ENCODE measurements at regions not wholly inside any gene's neighbourhood (a gene's known extent, or its start where the extent isn't known, plus 50 kb on each side); places are given as distances from the start of the nearest gene placed in this dataset.

DNA sequence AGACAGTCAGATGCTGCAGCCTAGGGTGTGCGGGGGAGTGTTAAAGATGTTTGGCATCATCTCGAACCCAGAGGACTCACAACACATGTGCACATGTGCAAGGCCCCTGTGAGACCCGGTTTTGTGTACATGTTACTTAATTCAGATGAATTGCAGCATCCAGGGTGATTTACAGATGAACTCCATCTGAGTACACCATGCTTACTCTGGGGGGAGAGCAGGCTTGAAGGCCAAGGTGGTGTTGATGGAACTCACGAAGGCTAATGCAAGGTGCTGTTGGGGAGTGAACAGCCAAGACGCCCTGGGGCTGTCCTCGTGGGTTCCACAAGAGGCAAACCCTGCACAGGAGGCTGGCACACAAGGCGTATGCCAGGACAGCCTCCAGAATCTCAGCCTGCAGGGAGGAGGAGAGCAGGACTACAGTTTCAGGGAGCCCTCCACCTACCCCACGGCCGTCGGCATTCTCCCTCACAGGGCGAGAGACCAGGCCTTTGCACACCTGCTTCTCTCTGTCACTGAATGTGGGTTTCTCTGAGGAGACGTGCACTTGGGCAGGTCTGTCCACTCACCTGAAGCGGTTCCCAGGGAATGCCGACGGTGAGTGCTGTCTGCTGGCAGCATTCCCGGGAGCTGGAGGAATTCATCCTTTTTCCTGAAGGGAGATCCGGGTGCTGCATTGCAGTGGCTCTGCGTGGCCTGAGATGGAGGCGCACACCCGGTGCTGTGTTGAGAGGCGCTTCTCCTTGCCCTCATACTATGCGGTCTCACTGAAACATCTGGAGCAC lies 178.5 kb upstream of the RNF32 start:
- TF ChIP-seq YY1 (IDR thresholded peaks at IDR 0.05) = no peak
- no peak for TF ChIP-seq RAD21 (IDR thresholded peaks at IDR 0.05)
- TF ChIP-seq SP1 (IDR thresholded peaks at IDR 0.05) = no peak
- TF ChIP-seq, protein P1, sequence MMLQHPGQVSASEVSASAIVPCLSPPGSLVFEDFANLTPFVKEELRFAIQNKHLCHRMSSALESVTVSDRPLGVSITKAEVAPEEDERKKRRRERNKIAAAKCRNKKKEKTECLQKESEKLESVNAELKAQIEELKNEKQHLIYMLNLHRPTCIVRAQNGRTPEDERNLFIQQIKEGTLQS (IDR thresholded peaks at IDR 0.05) = no peak
- TF ChIP-seq, protein P2, sequence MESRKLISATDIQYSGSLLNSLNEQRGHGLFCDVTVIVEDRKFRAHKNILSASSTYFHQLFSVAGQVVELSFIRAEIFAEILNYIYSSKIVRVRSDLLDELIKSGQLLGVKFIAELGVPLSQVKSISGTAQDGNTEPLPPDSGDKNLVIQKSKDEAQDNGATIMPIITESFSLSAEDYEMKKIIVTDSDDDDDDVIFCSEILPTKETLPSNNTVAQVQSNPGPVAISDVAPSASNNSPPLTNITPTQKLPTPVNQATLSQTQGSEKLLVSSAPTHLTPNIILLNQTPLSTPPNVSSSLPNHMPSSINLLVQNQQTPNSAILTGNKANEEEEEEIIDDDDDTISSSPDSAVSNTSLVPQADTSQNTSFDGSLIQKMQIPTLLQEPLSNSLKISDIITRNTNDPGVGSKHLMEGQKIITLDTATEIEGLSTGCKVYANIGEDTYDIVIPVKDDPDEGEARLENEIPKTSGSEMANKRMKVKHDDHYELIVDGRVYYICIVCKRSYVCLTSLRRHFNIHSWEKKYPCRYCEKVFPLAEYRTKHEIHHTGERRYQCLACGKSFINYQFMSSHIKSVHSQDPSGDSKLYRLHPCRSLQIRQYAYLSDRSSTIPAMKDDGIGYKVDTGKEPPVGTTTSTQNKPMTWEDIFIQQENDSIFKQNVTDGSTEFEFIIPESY (IDR thresholded peaks at IDR 0.05) = no peak
- TF ChIP-seq, protein P3, sequence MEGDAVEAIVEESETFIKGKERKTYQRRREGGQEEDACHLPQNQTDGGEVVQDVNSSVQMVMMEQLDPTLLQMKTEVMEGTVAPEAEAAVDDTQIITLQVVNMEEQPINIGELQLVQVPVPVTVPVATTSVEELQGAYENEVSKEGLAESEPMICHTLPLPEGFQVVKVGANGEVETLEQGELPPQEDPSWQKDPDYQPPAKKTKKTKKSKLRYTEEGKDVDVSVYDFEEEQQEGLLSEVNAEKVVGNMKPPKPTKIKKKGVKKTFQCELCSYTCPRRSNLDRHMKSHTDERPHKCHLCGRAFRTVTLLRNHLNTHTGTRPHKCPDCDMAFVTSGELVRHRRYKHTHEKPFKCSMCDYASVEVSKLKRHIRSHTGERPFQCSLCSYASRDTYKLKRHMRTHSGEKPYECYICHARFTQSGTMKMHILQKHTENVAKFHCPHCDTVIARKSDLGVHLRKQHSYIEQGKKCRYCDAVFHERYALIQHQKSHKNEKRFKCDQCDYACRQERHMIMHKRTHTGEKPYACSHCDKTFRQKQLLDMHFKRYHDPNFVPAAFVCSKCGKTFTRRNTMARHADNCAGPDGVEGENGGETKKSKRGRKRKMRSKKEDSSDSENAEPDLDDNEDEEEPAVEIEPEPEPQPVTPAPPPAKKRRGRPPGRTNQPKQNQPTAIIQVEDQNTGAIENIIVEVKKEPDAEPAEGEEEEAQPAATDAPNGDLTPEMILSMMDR (IDR thresholded peaks at IDR 0.05; ENCODE audit: low read depth, low read length, missing input control) = no peak
- TF ChIP-seq, protein P4, sequence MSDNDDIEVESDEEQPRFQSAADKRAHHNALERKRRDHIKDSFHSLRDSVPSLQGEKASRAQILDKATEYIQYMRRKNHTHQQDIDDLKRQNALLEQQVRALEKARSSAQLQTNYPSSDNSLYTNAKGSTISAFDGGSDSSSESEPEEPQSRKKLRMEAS (IDR thresholded peaks at IDR 0.05) = no peak
- no peak for TF ChIP-seq TAF1 (conservative IDR thresholded peaks at IDR 0.05)
- TF ChIP-seq NR2F2 (IDR thresholded peaks at IDR 0.05) = no peak
- no peak for TF ChIP-seq HNF4A (conservative IDR thresholded peaks at IDR 0.05)
- TF ChIP-seq, protein P5, sequence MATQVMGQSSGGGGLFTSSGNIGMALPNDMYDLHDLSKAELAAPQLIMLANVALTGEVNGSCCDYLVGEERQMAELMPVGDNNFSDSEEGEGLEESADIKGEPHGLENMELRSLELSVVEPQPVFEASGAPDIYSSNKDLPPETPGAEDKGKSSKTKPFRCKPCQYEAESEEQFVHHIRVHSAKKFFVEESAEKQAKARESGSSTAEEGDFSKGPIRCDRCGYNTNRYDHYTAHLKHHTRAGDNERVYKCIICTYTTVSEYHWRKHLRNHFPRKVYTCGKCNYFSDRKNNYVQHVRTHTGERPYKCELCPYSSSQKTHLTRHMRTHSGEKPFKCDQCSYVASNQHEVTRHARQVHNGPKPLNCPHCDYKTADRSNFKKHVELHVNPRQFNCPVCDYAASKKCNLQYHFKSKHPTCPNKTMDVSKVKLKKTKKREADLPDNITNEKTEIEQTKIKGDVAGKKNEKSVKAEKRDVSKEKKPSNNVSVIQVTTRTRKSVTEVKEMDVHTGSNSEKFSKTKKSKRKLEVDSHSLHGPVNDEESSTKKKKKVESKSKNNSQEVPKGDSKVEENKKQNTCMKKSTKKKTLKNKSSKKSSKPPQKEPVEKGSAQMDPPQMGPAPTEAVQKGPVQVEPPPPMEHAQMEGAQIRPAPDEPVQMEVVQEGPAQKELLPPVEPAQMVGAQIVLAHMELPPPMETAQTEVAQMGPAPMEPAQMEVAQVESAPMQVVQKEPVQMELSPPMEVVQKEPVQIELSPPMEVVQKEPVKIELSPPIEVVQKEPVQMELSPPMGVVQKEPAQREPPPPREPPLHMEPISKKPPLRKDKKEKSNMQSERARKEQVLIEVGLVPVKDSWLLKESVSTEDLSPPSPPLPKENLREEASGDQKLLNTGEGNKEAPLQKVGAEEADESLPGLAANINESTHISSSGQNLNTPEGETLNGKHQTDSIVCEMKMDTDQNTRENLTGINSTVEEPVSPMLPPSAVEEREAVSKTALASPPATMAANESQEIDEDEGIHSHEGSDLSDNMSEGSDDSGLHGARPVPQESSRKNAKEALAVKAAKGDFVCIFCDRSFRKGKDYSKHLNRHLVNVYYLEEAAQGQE (IDR thresholded peaks at IDR 0.05) = no peak
- no peak for TF ChIP-seq GABPA (IDR thresholded peaks at IDR 0.05 in 1 of 2, conservative IDR thresholded peaks at IDR 0.05 in 1 of 2)
- TF ChIP-seq FOXA2 (IDR thresholded peaks at IDR 0.05) = no peak
- no peak for TF ChIP-seq FOXA1 (IDR thresholded peaks at IDR 0.05)
- TF ChIP-seq JUND (IDR thresholded peaks at IDR 0.05) = no peak
- TF ChIP-seq RXRA (IDR thresholded peaks at IDR 0.05) = no peak
- TF ChIP-seq HNF4G (IDR thresholded peaks at IDR 0.05) = no peak
- no peak for TF ChIP-seq EGR1 (IDR thresholded peaks at IDR 0.05; ENCODE audit: low read depth in 2 of 2)
- no peaks in the 10 kb centered on the region for H3K27me3 ChIP-seq (ENCODE audit: control insufficient read depth in 4 of 4, insufficient read depth in 4 of 4, low read length in 3 of 4)
- no peak overlapping the region for H3K4me3 ChIP-seq (ENCODE audit: low read depth in 1 of 3, low read length in 3 of 3)
- no peak overlapping the region for H3K27ac ChIP-seq (ENCODE audit: low read depth in 1 of 2, low read length in 2 of 2)
- DNase-seq (ENCODE audit: low spot score) = no peak
- H3K9ac ChIP-seq (ENCODE audit: low read depth in 1 of 2, low read length in 2 of 2) = no peak overlapping the region
- H3K36me3 ChIP-seq (ENCODE audit: control insufficient read depth in 4 of 4, insufficient read depth in 3 of 4, low read depth in 1 of 4, low read length in 3 of 4) = no peaks in the 10 kb centered on the region
- 90% methylated on average over 22 of the region's 22 CpGs for WGBS
- no peaks in the 10 kb centered on the region for H3K9me3 ChIP-seq (ENCODE audit: control insufficient read depth in 4 of 4, low read length in 3 of 4)
- peaks cover 0 to under 1% (median 0%) of the 10 kb centered on the region in 4 donors for H3K4me1 ChIP-seq (ENCODE audit: control insufficient read depth in 4 of 4, insufficient read depth in 4 of 4, low read length in 3 of 4)
